AG09309 (cell line): ENCODE measurements at regions not wholly inside any gene's neighbourhood (a gene's known extent, or its start where the extent isn't known, plus 50 kb on each side); places are given as distances from the start of the nearest gene placed in this dataset.
"Not testable (repeated sequence)": the region's sequence is repeated elsewhere in the genome, so short reads cannot be mapped to it uniquely, and the experiment has no call there.

Experiments used
- DNase-seq: peaks from one replicate; pipeline ENCODE4 v3.0.0-alpha.2; 2010; ENCODE audit warnings: low read depth
- H3K4me3 ChIP-seq: 2 replicates; pipeline ENCODE4 v1.5.1; 2011; ENCODE audit warnings: mild to moderate bottlenecking, low read depth, low read length, moderate library complexity; ENCODE audit not compliant: control insufficient read depth
- CTCF ChIP-seq: IDR thresholded peaks from 2 replicates; pipeline ENCODE4 v1.5.1; 2011; ENCODE audit warnings: mild to moderate bottlenecking, low read depth, low read length, inconsistent platforms; ENCODE audit not compliant: insufficient read depth, control insufficient read depth; ENCODE audit errors: missing control alignments

GRCh38 chr2:195574312-195574711 is 82.7 kb upstream of the SLC39A10 start:
- DNase-seq = no peak
- TF ChIP-seq CTCF = no peak
- H3K4me3 ChIP-seq = no peak overlapping the region

GRCh38 chr2:195572895-195573683 is 83.9 kb upstream of the SLC39A10 start:
- no peak overlapping the region for H3K4me3 ChIP-seq
- DNase-seq = no peak
- no peak for TF ChIP-seq CTCF

GRCh38 chr2:195570329-195570728 is 86.7 kb upstream of the SLC39A10 start:
- no peak for TF ChIP-seq CTCF
- no peak overlapping the region for H3K4me3 ChIP-seq
- no peak for DNase-seq

- TF ChIP-seq CTCF = no peak
- no peak for DNase-seq
- H3K4me3 ChIP-seq = no peak overlapping the region
Measured at GRCh38 chr2:195569255-195569654, 87.8 kb upstream of the SLC39A10 start.

- not testable (repeated sequence) for DNase-seq, H3K4me3 ChIP-seq
Measured at GRCh38 chr2:195564625-195565135, 92.3 kb upstream of the SLC39A10 start.

GRCh38 chr2:195563857-195564512 is 93.0 kb upstream of the SLC39A10 start:
- no peak for TF ChIP-seq CTCF
- H3K4me3 ChIP-seq = no peak overlapping the region

More at GRCh38 chr2:195563857-195564512, 93.0 kb upstream of the SLC39A10 start:
- peak; percentile 95 for DNase-seq
